PC-3 (cell line): ENCODE measurements at regions not wholly inside any gene's neighbourhood (a gene's known extent, or its start where the extent isn't known, plus 50 kb on each side); places are given as distances from the start of the nearest gene placed in this dataset.

ENCODE experiments used
- ATAC-seq: fragments of 200-7000 bp; cut with Tn5 transposase; 2 replicates; pipeline ENCODE4 v1.9.1; 2020; ENCODE audit warnings: mild to moderate bottlenecking, moderate library complexity
- BruUV-seq: library from RNA; stranded (reverse); fragments of 400-500 nt; replicated peaks from 2 replicates; lab custom pipeline; 2021; lab: Mats Ljungman, UMichigan
- CTCF ChIA-PET: fragments of 300-600 bp; sonication (Branson Sonifier 250); formaldehyde crosslinking; loops from one replicate; lab custom pipeline; 2022; ENCODE audit warnings: antibody characterized with exemption; lab: Charles Lee
- POLR2A ChIA-PET: fragments of 300-600 bp; sonication (Branson Sonifier 250); formaldehyde crosslinking; loops from one replicate; lab custom pipeline; 2022; ENCODE audit warnings: antibody characterized with exemption; ENCODE audit not compliant: unreplicated experiment; lab: Charles Lee
- DNase-seq: peaks from one replicate; pipeline ENCODE4 v3.0.0-alpha.2; 2015
- H2AFZ ChIP-seq: fragments of 300-600 bp; sonication (generic); 2 replicates; pipeline ENCODE4 v1.6.0; 2016; ENCODE audit warnings: antibody characterized with exemption, low read length
- H3F3A ChIP-seq: fragments of 300-600 bp; sonication (generic); one replicate; pipeline ENCODE4 v1.6.0; 2017; ENCODE audit warnings: antibody characterized with exemption, low read length, control low read depth, mild to moderate bottlenecking; ENCODE audit not compliant: unreplicated experiment
- H3K27ac ChIP-seq: fragments of 300-600 bp; sonication (generic); 2 replicates; pipeline ENCODE4 v1.5.1; 2016; ENCODE audit warnings: mild to moderate bottlenecking, low read length
- H3K27me3 ChIP-seq: fragments of 300-600 bp; sonication (generic); 2 replicates; pipeline ENCODE4 v1.6.1; 2016; ENCODE audit warnings: low read length, mixed read lengths
- H3K36me3 ChIP-seq: fragments of 300-600 bp; sonication (generic); 2 replicates; pipeline ENCODE4 v1.6.1; 2016; ENCODE audit warnings: low read depth, mixed run types, low read length, mixed read lengths
- H3K4me1 ChIP-seq: fragments of 300-600 bp; sonication (generic); 2 replicates; pipeline ENCODE4 v1.5.1; 2016; ENCODE audit warnings: low read length; ENCODE audit not compliant: insufficient read depth
- H3K4me2 ChIP-seq: fragments of 300-600 bp; sonication (generic); 2 replicates; pipeline ENCODE4 v1.6.0; 2016; ENCODE audit warnings: low read length
- H3K4me3 ChIP-seq: fragments of 300-600 bp; sonication (generic); 2 replicates; pipeline ENCODE4 v1.5.1; 2016; ENCODE audit warnings: mild to moderate bottlenecking, low read length, mixed read lengths
- H3K79me2 ChIP-seq: fragments of 300-600 bp; sonication (generic); 2 replicates; pipeline ENCODE4 v1.6.1; 2017; ENCODE audit warnings: low read length, mixed read lengths
- H3K9ac ChIP-seq: fragments of 300-600 bp; sonication (generic); 2 replicates; pipeline ENCODE4 v1.6.0; 2016; ENCODE audit warnings: mild to moderate bottlenecking, low read length
- H3K9me2 ChIP-seq: fragments of 300-600 bp; sonication (generic); replicated peaks from 2 replicates; pipeline ENCODE4 v1.6.1; 2016; ENCODE audit warnings: mixed run types, low read length, mixed read lengths
- H3K9me3 ChIP-seq: fragments of 300-600 bp; sonication (generic); 2 replicates; pipeline ENCODE4 v1.6.1; 2016; ENCODE audit warnings: low read length, mixed read lengths
- H4K20me1 ChIP-seq: fragments of 300-600 bp; sonication (generic); 2 replicates; pipeline ENCODE4 v1.6.1; 2016; ENCODE audit warnings: low read length, mixed read lengths
- EZH2 ChIP-seq: fragments of 300-600 bp; sonication (generic); IDR thresholded peaks from one replicate; pipeline ENCODE4 v1.6.1; 2017; ENCODE audit warnings: antibody characterized with exemption, mild to moderate bottlenecking, low read length; ENCODE audit not compliant: unreplicated experiment
- EZH2phosphoT487 ChIP-seq: fragments of 300-600 bp; sonication (generic); IDR thresholded peaks from 2 replicates; pipeline ENCODE4 v1.6.1; 2018; ENCODE audit warnings: mild to moderate bottlenecking, antibody characterized with exemption, low read length, borderline replicate concordance
- intact Hi-C: fragments of 100-400 bp; cut with micrococcal nuclease; formaldehyde crosslinking; loops from 2 replicates; pipeline ENCODE4 v1.9.0; 2023
- TF ChIP-seq, protein P1 (sequence below): fragments of 300-600 bp; sonication (generic); conservative IDR thresholded peaks from 2 replicates; pipeline ENCODE4 v1.5.1; 2017; ENCODE audit warnings: antibody characterized with exemption, low read depth, mild to moderate bottlenecking, low read length

DNA sequence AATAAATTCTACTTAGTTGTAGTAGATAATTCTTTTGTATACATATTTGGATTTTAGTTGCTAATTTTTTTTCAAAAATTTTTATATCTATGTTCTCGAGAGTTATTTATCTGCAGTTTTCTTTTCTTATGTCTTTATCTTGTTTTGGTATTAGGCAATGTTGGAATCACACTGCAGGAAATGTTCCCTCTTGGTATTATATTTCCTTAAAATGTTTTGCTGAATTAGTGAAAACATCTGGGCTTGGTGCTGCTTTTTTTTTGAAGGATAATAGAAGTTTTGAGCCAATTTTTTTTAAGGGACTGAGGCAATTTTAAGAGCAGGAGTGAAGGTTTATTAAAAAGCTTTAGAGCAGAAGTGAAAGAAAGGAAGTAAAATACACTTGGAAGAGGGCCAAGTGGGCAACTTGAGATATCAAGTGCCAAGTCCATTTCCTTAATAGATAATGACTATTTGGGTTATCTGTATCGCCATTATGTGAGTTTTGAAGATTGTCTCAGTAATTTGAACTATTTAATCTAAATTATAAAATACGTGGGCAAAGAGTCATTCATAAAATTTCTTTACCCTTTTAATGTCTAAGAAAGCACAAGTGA is 1390.1 kb upstream of the CDH8 start:
- ATAC-seq (no peak), DNase-seq (no peak)
- no TSS peak for BruUV-seq
- no peak overlapping the region for H3K9ac ChIP-seq
- H3K9me2 ChIP-seq, result no peaks in the 10 kb centered on the region
- no peaks in the 10 kb centered on the region for H3K4me1 ChIP-seq
- H3K27me3 ChIP-seq, result peaks cover 8% of the 10 kb centered on the region; the same call in 1 of the 2 replicates
- H3K4me3 ChIP-seq, result no peak overlapping the region
- H3K4me2 ChIP-seq, result no peak overlapping the region
- intact Hi-C loops, result no loop called here
- H3K9me3 ChIP-seq, result no peaks in the 10 kb centered on the region
- ChIA-PET POLR2A (no interaction called here), CTCF (no interaction called here)
- H4K20me1 ChIP-seq, result no peaks in the 10 kb centered on the region
- no peak overlapping the region for H2AFZ ChIP-seq
- no peaks in the 10 kb centered on the region for H3K36me3 ChIP-seq
- no peak for TF ChIP-seq EZH2phosphoT487
- no peak overlapping the region for H3K27ac ChIP-seq
- H3K79me2 ChIP-seq, result no peaks in the 10 kb centered on the region
- no peaks in the 10 kb centered on the region for H3F3A ChIP-seq

DNA sequence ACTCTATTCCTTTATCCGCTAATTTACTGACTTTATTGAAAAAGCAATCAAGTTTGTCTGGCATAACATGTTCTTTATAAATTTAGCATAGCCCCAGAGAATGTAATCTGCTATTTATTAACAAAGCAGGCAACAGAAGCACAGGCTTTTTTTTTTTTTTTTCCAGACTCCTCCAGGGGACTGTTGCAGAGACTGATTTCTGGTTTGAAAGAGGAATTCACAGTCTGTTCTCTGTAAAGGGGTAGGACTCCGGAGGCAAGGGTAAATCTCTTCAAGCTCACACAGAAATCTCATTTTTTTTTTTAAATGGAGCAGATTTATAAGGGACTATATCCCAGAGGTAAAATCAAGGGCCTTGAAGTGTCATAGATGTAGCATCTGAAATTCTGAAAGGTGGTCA is 1386.5 kb upstream of the CDH8 start:
- no peak for TF ChIP-seq EZH2phosphoT487
- TF ChIP-seq, protein P1, sequence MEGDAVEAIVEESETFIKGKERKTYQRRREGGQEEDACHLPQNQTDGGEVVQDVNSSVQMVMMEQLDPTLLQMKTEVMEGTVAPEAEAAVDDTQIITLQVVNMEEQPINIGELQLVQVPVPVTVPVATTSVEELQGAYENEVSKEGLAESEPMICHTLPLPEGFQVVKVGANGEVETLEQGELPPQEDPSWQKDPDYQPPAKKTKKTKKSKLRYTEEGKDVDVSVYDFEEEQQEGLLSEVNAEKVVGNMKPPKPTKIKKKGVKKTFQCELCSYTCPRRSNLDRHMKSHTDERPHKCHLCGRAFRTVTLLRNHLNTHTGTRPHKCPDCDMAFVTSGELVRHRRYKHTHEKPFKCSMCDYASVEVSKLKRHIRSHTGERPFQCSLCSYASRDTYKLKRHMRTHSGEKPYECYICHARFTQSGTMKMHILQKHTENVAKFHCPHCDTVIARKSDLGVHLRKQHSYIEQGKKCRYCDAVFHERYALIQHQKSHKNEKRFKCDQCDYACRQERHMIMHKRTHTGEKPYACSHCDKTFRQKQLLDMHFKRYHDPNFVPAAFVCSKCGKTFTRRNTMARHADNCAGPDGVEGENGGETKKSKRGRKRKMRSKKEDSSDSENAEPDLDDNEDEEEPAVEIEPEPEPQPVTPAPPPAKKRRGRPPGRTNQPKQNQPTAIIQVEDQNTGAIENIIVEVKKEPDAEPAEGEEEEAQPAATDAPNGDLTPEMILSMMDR, result no peak
- TF ChIP-seq EZH2, result no peak
- Histone ChIP-seq H3K4me2 (no peak overlapping the region), H2AFZ (no peak overlapping the region), H3K4me1 (no peaks in the 10 kb centered on the region), H3F3A (no peaks in the 10 kb centered on the region), H3K9me2 (no peaks in the 10 kb centered on the region), H3K27ac (no peak overlapping the region), H4K20me1 (no peaks in the 10 kb centered on the region), H3K79me2 (no peaks in the 10 kb centered on the region), H3K4me3 (no peak overlapping the region), H3K36me3 (no peaks in the 10 kb centered on the region), H3K9me3 (no peaks in the 10 kb centered on the region), H3K27me3 (no peaks in the 10 kb centered on the region), H3K9ac (no peak overlapping the region)
- POLR2A ChIA-PET, result no interaction called here
- no TSS peak for BruUV-seq
- DNase-seq (no peak), ATAC-seq (no peak)
- intact Hi-C loops, result no loop called here
- CTCF ChIA-PET, result no interaction called here

DNA sequence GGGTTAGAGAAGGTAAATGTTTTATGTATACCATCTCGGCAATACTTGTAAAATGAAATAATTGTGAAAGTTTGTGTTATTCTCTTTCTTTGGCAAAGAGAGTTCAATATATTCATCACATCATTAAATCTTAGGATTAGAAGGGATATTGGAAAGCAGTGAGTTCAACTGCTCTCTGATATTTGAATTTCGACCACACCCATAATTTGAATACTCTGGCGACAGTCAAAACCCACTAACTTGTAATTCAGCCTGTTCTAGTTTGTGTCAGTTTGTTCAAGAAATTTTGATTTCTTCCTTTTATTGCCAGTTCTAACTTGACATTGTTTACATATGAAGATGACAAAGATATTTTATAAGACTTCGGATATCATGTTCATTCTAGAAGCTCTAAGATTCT is 1380.5 kb upstream of the CDH8 start:
- H3K9me2 ChIP-seq, result no peaks in the 10 kb centered on the region
- TF ChIP-seq, protein P1, result no peak
- TF ChIP-seq EZH2 (no peak), EZH2phosphoT487 (no peak)
- POLR2A ChIA-PET, result no interaction called here
- no peaks in the 10 kb centered on the region for H3F3A ChIP-seq
- H2AFZ ChIP-seq, result no peak overlapping the region
- intact Hi-C loops, result no loop called here
- H3K79me2 ChIP-seq, result no peaks in the 10 kb centered on the region
- H3K4me2 ChIP-seq, result no peak overlapping the region
- ATAC-seq, result no peak
- no peaks in the 10 kb centered on the region for H4K20me1 ChIP-seq
- H3K27me3 ChIP-seq, result no peaks in the 10 kb centered on the region
- CTCF ChIA-PET, result no interaction called here
- H3K9me3 ChIP-seq, result no peaks in the 10 kb centered on the region
- H3K27ac ChIP-seq, result no peak overlapping the region
- H3K9ac ChIP-seq, result no peak overlapping the region
- no peaks in the 10 kb centered on the region for H3K4me1 ChIP-seq
- no TSS peak for BruUV-seq
- no peaks in the 10 kb centered on the region for H3K36me3 ChIP-seq
- H3K4me3 ChIP-seq, result no peak overlapping the region
- no peak for DNase-seq
